Activated CD4-positive, alpha-beta T cell treated with anti-CD3 and anti-CD28 coated beads, Interleukin-2, amount 50 U/mL, for 48 hours (primary cell): ENCODE measurements at regions not wholly inside any gene's neighbourhood (a gene's known extent, or its start where the extent isn't known, plus 50 kb on each side); places are given as distances from the start of the nearest gene placed in this dataset.
"Not testable (repeated sequence)": the region's sequence is repeated elsewhere in the genome, so short reads cannot be mapped to it uniquely, and the experiment has no call there.

Source experiments
- DNase-seq, 2 experiments: peaks; one replicate each; pipeline ENCODE4 v3.0.0-alpha.2; 2020

DNA sequence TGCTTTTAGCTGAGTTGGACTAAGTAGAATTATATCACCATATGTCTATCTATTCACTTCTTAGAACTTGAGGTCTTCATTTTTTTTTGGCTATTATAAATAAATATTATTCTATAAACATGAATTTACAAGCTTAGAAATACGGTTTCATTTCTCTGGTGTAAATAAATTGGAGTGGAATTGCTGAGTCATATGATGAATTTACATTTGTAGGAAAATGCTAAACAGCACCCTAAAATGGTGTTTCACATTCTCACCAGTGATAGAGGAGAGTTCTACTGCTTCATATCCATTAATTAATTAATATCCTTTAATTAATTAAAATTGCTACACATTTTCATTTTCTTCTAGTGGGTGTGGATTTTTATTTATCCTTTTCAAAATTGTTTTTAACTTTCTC lies 318.3 kb downstream of the MDFIC start:
- DNase-seq: no peak

DNA sequence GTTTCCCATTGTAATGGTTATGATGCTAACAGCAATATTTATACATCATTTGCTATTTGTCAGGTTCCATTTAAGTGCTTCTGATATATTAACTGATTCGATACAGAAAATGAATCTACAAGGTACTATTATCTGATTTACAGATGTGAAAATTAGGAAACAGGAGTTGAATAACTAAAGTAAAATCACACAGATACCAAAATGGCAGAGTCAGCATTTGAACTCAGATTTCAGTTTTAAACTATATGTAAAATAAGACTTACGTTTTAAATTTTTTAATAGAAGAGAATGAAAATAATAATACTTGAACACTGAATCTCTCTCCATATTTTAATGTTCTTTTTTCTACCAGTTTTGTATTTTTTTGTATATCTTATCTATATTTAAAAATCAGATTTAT lies 313.2 kb downstream of the MDFIC start:
- DNase-seq: no peak

DNA sequence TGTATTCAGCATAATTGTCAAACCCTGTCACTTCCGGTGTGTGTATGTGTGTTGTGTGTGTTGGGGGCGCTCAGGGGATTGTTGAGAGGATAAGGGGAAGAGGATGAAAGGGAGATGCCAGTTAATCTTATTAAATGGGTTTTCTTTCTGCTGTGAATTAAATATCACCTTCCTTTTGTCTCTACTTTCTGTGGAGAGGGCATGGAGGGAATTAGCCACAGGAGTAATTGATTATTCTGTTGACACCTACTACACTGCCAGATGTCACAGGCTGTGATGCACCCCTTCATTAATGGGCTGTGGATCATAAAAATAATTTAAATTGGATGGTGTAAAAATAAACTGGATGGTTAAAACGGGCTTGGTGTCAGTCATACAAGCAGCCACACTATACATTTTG lies 311.9 kb downstream of the MDFIC start:
- no peak for DNase-seq

DNA sequence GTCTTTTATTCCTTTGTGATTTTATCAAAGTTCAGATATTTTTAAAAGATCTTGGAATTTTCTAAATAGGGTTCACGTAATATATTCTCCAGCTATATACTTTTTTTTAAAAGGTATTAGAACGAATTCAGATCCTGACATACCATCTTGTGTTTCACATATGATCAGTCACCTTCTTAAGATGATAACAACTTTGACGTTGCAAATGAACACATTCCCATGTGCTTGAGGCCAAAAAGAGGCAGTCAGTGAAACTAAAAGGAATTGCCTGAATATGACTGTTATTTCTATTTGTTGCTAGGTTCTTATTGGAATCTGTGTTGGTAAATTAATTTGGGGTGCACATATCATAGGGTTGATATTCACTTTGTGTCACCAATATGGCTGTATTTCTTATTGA lies 310.1 kb downstream of the MDFIC start:
- DNase-seq: no peak

DNA sequence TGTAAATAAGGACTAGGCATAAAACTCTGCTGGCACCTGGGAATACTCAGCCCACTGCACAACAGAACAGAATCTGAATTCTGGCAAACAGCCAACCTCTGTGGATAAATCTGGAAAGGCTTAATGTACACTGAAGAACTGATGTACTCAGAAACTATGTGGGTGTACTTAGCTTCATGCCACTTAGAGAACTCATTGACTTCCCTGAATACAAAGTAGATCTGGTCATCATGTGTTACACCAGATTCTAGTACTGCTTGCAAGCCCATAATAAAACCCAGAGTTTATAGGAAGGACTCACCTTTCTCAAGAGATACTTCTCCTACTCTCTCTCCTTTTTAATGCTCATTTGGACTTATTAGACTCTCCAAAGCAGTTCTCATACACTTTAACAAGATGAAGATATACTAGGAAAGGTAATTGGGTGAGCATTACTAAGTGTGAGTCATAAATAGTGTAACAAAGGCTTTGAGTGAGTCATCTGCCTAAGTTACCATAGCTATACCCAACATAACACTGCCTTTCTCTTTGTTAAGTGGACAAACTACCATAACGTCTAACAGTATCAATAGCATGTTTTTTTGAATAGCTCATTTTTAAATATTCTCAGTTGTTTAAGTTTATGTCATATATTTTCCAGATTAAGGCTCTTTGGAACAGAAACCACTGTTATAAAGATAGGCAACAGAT lies 309.1 kb downstream of the MDFIC start:
- no peak for DNase-seq

DNA sequence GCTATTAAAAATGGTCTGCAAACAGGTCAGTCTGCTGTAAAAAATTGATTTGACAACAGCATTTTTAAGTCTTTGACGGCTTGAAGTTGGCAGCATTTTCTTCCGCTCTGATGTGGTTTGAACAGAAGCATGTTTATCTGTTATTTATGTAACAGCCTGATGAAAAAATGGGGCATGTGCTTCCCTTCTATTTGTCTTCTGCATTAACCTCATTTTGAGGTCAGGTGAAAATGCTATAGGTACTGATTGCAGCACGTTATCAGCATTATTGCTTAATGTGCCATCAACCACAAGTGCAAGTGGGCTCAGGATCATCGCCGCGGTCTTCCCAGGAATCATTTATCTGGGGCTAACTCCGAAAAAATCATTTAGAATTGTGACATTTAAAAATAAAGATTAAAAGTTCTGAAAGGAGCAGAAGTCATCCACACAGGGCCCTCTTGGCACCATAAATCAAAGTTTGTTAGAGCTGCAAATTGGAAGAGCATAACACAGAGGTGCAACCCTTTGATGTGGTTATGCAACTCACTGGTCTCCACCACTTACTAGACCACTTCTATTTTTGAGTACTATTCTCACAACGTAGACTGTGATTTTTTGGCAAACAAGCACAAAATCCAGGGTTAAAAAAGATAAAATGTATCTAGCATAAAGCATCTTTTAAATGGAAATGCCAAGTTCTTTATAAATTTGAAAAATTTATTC lies 307.7 kb downstream of the MDFIC start:
- no peak for DNase-seq

DNA sequence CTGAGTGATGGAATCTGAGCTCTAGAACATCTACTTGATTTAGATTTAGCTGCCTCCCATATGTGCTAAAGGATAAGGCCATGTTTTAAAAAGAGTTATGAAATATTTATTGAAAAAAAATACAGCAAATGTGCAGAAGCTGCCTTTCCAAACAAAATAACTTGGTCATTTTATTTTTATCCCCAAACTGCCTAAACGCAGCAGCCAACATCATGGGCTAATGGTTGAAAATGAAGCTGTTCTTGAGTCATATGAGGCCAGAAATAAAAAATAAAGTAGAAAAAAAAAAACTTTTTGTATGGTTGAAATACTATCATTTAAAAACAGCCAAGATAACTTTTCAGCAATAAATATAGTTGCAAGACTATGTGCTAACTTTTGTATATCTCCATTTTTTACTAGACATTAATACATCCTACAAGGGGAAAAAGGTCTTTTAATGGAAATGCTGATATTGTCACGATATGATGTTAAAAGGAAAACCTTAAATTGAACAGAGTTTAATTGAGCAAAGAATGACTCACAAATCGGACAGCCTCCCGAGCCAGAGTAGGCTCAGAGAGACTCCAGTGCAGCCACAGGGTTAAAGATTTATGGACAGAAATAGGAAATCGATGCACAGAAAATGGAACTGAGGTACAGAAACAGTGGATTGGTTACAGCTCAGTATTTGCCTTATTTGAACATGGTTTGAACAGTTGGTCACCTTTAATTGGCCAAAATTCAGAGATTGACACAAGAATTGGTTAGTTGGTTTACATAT lies 305.8 kb downstream of the MDFIC start:
- no peak for DNase-seq

DNA sequence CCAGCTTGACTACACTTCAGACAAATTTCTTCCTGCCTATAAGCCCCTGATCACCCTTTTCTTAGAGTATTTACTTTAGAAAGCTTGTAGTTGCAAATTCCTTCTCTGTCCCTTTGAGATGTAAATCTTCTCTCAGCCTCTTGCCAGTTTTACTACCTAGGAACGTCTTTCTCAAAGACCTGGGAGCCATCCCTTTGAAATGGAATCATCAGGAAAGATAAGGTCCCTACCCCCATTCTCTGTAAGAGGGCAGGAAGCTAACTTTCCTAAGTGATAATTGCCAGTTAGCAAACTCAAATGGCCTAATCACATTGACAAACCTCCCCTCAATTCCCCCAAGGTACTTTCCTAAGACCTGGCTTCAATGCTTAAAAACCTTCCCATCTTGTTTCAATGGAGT lies 304.5 kb downstream of the MDFIC start:
- no peak for DNase-seq

DNA sequence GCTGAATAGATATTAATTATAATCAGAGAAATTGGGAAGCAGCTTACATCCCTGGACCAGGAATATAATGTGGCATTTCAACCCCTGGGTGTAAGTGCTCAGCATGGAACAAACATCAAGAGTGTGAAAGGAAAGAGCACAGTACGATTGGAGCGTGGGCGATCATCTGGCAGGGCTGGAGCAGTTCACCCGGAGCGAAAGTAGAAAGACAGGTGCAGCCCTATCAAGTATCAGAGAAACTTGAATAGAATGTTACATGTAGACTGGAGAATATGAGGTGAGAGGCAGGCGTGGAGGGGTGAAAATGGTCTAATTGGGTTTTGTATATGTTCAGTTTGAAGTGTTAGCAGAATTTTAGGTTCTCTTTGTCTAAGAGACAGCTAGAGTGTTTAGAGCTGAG lies 303.0 kb downstream of the MDFIC start:
- DNase-seq: no peak

DNA sequence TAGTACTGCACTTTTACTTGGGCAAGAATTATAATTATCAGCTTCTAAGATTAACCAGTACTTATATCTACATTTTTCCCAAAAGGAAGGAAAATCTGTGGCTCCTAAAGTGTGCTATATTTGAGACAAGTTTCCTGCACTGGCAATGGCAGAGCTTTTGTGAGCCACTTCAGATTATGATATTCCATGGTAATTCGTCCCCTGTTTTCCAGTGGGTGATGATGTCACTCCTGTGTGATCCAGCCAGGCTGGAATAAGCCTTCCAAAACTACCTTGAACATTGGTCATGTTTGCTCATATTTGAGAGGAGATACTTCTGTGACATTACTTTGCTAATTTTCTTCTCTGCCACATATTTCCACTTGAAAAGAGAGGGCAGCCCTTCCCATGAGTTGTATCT lies 302.1 kb downstream of the MDFIC start:
- no peak for DNase-seq

DNA sequence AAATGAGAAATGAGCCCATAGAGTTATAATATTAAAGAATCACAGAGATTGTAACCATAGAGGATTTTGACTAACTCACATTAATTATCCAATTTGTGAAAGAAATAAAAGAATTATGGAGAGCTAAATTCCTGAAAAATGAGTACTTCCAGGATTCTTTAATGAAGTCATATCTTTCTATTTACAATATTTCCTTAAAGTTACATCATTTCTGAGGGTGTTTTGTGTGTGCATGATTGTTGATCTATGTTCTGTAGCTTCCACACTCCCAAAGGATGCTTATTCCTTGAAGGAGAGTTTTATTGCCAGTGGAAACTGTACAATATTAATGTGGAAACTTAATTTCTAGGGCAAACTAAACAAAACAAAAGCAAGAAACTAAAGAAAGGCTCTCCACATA lies 299.6 kb downstream of the MDFIC start:
- DNase-seq: no peak

DNA sequence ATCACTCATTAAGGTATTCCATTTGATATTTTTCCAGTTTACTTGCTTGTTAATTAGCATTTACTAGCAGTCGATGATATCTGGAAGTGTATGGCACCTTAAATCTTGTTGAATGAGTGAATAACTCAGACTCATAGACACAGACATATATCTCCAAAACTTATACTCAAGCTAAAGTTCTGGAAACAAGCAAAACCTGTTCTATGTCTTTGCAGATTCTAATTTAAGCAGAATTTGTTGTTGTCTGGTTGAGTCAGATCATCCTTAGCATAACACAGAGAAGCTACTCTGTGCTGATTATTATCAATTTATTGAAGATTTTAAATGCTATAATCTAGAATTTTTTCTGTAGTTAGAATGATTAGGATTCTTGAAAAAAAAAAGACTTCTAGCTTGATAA lies 296.2 kb downstream of the MDFIC start:
- DNase-seq: no peak

DNA sequence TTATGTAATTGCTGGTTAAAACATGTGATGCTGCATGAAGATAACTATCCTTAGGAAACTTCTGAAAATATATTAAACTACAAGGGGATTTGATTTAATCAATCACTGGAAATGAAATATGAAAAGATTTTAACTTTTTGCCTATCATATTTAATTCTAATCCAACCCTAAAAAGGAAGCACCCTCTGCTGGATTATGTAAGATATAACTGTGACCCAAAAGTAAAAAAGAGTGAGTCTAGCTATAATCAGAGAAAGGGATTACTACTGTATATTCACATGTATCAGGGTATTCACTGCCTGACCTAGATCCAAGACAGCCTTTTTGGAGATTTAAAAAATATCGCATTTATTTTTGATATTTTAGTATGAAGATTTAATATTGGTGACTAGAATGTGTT lies 295.5 kb downstream of the MDFIC start:
- no peak for DNase-seq

DNA sequence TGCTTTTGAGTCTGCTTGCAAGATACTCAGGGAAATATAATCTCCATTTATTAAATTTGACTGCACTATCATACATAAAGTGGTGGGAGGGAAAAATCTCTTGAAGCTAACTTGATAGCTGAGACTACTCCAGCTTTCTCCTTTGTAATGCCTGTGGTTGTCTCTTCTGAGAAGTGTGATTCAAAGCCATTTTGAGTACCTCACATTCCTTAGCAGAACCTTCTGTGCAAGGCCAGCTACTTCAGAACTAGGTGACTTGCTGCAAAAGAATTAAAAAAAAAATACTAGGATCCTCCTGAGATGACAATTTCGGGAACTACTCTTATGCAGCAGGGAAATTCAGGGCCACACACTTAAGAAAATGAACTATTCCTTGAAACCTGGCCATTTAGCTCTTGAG lies 294.8 kb downstream of the MDFIC start:
- no peak for DNase-seq

DNA sequence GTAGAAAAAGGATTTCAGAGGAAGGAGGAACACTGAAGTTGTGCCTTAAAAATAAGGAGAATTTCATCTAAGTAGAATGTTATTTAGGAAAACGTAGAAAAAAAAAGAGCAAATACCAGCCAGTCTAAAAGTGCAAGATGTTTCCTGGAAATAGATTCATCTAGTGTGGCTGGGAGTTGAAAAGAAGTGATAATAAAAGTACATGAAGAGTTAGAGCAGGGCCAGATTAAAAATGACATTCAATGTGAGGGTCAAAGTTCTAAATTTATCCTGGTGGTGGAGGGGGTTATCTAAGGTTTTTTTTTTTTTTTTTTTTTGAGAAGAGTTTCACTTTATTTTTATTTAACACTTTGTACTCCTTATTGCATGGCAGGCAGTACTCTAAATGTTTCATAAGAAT lies 289.3 kb downstream of the MDFIC start:
- no peak for DNase-seq

DNA sequence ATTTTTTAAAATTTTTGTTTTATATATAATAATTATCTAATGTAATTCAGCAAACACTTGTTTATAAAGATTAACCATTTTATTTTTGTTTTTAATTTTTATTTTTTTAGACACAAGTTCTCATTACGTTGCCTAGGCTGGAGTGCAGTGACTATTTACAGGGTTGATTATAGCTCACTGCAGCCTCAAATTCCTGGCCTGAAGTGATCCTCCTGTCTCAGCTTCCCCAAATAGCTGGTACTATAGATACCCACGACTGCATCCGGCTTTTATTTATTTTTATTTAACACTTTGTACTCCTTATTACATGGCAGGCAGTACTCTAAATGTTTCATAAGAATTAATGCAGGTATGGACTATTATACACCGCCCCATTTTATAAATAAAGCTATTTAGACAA lies 288.7 kb downstream of the MDFIC start:
- DNase-seq: no peak

DNA sequence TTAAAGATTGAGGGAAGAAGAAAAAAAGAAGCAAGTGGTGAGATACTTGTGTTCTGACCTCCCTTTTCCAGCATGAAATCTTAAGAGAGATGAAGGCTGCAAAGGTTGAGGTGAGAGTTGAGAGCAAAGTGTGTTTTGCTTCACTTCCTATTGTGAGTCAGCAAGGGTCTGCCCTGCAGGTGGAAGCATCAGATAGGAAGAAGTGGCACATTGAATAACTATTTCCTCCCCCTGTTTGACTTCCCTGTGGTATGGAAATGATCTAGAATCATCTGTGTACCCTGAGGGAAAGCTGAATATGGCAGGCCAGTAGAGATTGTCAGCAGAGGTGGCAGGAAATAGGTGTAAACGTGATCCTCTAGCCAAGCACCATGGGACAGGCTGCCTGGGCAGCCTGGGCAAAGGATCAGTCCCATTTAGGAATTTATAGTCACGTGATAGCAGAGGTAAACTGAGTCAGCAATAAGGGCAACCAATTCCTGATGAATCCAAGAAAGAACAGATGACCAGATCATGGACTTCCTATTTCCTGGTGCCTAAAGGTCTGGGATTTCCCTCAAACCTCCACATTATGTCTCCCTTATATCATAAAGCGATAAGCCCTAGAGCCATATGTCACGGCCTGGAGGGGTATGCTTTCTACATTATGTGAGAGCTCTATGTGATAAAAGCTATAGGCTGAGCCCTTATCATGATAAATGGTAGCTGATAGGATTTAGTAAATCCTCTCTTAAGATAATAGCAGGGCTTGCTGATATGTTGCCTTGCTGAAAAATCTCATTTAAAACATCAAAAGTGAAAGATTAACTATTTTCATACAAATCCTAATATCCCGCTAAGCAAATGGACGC lies 287.0 kb downstream of the MDFIC start:
- no peak for DNase-seq

DNA sequence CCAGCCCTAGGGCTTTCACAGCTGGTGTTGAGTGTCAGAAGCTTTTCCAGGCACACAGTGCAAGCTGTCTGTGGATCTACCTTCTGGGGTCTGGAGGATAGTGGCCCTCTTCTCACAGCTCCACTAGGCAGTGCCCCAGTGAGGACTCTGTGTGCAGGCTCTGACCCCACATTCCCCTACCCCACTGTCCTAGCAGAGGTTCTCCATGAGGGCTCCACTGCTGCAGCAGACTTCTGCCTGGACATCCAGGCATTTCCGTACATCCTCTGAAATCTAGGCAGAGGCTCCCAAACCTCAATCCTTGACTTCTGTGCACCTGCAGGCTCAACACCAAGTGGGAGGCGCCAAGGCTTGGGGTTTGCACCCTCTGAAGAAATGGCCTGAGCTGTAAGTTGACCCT lies 284.5 kb downstream of the MDFIC start:
- DNase-seq: not testable (repeated sequence)

DNA sequence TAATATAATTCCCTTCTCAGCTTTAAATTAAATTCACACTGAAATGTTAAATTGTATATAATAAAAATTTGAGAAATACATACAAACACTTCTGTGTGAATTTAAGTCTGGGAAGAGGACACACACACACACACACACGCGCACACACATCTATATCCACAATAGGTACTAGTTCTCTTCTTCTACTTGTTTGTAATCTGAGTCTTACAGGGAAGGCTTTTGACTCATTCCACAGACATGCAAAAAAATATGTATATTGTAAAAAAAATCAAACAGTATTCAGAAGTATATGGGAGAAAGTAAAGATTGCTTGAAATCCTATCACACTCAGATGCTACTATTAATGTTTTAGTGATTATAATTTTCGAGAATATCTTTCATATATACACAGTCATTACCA lies 276.2 kb downstream of the MDFIC start:
- DNase-seq: no peak

DNA sequence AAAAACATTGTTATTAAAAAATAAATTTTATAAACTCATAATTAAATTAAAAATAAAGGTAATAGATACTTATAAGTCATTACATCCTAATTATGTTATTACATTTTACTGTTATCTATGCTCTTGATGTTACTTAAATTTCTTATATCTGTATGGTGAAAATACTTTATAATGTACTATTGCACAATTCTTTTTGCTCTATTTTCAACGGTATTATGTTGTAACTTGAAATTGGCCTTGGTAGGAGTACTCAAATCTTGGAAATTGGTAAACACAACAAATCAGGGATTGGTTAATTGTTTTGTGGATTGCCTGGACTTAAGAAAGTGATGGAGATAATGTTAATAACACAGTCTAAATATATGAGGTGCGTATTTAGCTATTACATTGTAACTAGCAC lies 273.3 kb downstream of the MDFIC start:
- no peak for DNase-seq

DNA sequence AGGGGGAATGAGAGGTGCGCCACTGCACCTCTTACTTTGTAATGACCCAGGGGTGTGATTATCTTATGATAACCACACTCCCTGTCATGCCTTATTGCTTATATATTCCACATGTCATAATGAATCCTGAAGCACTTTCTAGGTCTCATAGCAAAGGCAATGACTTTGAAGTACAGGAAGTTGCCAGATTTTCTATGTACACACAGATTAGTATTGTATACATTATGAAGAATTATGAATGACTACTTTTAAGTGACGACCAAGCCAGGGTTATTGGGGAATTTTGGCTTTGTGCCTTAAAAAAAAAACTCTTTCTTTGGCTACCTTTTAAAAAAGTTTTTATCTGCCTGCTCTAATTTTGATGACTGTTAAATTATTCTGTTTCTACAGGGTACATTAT lies 269.6 kb downstream of the MDFIC start:
- DNase-seq: no peak

DNA sequence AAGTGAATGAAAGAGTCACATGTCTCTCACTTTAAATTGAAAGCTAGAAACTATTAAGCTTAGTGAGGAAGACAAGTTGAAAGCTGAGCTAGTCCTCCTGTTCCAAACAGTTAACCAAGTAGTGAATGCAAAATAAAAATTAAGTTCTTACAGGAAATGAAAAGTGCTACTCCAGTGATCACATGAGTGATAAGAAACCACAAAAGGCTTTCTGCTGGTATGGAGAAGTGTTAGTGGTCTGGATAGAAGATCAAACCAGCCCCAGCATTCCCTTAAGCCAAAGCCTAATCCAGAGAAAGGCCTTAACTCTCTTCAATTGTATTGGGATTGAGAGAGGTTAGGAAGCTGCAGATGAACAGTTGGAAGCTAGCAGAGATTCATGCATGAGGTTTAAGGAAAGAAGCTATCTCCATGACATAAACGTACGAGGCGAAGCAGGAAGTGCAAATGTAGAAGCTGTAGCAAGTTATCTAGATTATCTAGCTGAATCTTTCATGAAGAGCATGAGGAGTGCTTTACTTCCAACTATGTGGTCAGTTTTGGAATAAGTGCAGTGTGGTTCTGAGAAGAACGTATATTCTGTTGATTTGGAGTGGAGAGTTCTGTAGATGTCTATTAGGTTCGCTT lies 261.6 kb downstream of the MDFIC start:
- no peak for DNase-seq

DNA sequence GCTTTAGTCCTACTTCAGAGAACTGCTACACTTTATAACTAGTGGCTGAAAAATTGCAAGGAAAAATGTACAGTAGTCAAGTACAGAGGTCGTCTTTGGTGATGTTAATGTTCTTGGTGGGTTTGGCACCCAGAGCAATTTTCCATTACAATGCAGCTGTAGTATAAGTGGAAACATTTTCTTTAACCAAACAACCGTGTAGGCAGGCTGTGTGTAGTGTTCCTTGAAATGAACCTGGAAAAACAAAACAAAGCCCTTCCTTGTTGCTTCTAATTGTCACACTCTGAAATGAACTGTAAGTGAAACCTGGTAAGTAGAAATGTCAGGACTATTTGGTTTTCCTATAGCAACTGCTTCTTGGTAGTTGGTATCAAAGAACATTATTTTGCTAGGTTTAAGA lies 256.9 kb downstream of the MDFIC start:
- DNase-seq: no peak
